K562 (cell line): ENCODE measurements at regions not wholly inside any gene's neighbourhood (a gene's known extent, or its start where the extent isn't known, plus 50 kb on each side); places are given as distances from the start of the nearest gene placed in this dataset.

Experiments
- ATF7 ChIP-seq: fragments of 450-650 bp; IDR thresholded peaks from 2 replicates; pipeline ENCODE4 v1.7.1; 2014; ENCODE audit warnings: mild to moderate bottlenecking, moderate library complexity
- BRCA1 ChIP-seq, 2 experiments: fragments of 450-650 bp in 1 of 2; sonication (generic) in 1 of 2; formaldehyde crosslinking in 1 of 2; IDR thresholded peaks; 2 replicates each; pipeline versions ENCODE4 v1.5.0 to v1.6.1; 2017 to 2020; ENCODE audit warnings: mild to moderate bottlenecking in 1 of 2, missing genetic modification reagents in 1 of 2
- CTCF ChIP-seq, 3 experiments: IDR thresholded peaks in 2 of 3; conservative IDR thresholded peaks in 1 of 3; 2 replicates each; pipeline ENCODE4 v1.5.1; 2011 to 2012; ENCODE audit warnings: low read length in 3 of 3, mild to moderate bottlenecking in 3 of 3, control low read depth in 2 of 3, improper control_type of control experiment in 1 of 3, inconsistent platforms in 1 of 3, low read depth in 1 of 3, mixed read lengths in 1 of 3, moderate library complexity in 1 of 3; ENCODE audit not compliant: insufficient read depth in 2 of 3
- E2F4 ChIP-seq: sonication (generic); formaldehyde crosslinking; IDR thresholded peaks from 2 replicates; pipeline ENCODE4 v1.8.0; 2022; ENCODE audit warnings: mild to moderate bottlenecking, low read depth, missing genetic modification reagents
- EZH2 ChIP-seq: IDR thresholded peaks from 2 replicates; pipeline ENCODE4 v1.6.1; 2012; ENCODE audit warnings: low read depth, mild to moderate bottlenecking, inconsistent platforms, low read length, borderline replicate concordance
- KDM1A ChIP-seq, 2 experiments: fragments of 450-650 bp; IDR thresholded peaks; 2 replicates each; pipeline ENCODE4 v1.6.1; 2016; ENCODE audit warnings: mild to moderate bottlenecking in 2 of 2
- NFYB ChIP-seq: IDR thresholded peaks from 2 replicates; pipeline ENCODE4 v1.6.1; 2011; ENCODE audit warnings: mild to moderate bottlenecking, moderate library complexity; ENCODE audit not compliant: insufficient read length; ENCODE audit errors: extremely low read depth
- PCBP2 ChIP-seq: fragments of 200-400 bp; formaldehyde crosslinking; IDR thresholded peaks from 2 replicates; pipeline ENCODE4 v1.6.1; 2018; ENCODE audit warnings: low read length, low read depth, mild to moderate bottlenecking, moderate library complexity; ENCODE audit not compliant: poor library complexity, severe bottlenecking
- POLR2A ChIP-seq: fragments of 450-650 bp; conservative IDR thresholded peaks from 2 replicates; pipeline ENCODE4 v1.6.1; 2016
- SNIP1 ChIP-seq: fragments of 450-650 bp; IDR thresholded peaks from 2 replicates; pipeline ENCODE4 v1.7.1; 2017; ENCODE audit warnings: low read depth, mild to moderate bottlenecking
- SREBF2 ChIP-seq: sonication (generic); formaldehyde crosslinking; IDR thresholded peaks from 2 replicates; pipeline ENCODE4 v1.4.0; 2020; ENCODE audit warnings: mild to moderate bottlenecking, missing genetic modification reagents
- ZNF354B ChIP-seq: fragments of 250-450 bp; sonication (Bioruptor Pico); IDR thresholded peaks from 2 replicates; pipeline ENCODE4 v1.4.0; 2020
- ZNF408 ChIP-seq: fragments of 250-450 bp; sonication (Bioruptor Pico); IDR thresholded peaks from 2 replicates; pipeline ENCODE4 v1.4.0; 2020; ENCODE audit warnings: low read depth, mild to moderate bottlenecking, moderate library complexity
- TF ChIP-seq, protein P1 (sequence below): sonication (generic); formaldehyde crosslinking; IDR thresholded peaks from 2 replicates; pipeline ENCODE4 v1.8.1; 2022; ENCODE audit warnings: missing genetic modification reagents

DNA sequence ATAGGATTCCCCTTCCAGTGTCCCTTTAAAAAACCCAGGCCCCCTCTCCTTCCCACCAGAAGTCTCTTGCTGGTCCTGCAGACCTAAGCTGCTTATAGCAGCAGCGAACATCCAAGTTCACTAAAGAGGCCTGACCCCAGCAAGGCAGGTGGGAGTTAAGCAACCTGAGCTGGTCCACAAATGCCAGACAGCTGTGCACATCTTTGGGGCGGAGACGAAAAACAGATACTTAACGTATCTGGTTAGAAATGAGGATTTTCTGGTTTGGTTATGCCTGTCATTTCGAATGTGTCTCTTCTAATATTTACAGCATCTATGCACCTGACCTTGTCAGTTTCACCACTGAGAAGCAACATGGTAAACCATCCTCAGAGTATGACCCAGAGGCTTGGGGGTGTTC, 87.8 kb downstream of the SLC2A10 start:
- TF ChIP-seq SNIP1 (no peak), POLR2A (no peak), E2F4 (no peak), BRCA1 (IDR thresholded peaks at IDR 0.05) (no peak), BRCA1 (CRISPR knock-in tag; IDR thresholded peaks at IDR 0.05) (no peak), CTCF (IDR thresholded peaks at IDR 0.05 in 2 of 3, conservative IDR thresholded peaks at IDR 0.05 in 1 of 3; ENCODE audit: insufficient read depth in 2 of 3, low read depth in 1 of 3, low read length in 3 of 3) (no peak), EZH2 (no peak), PCBP2 (no peak), NFYB (no peak), ATF7 (no peak), ZNF408 (CRISPR knock-in tag) (no peak), KDM1A (IDR thresholded peaks at IDR 0.05) (no peak), SREBF2 (CRISPR knock-in tag) (no peak), ZNF354B (no peak)
- TF ChIP-seq, protein P1, sequence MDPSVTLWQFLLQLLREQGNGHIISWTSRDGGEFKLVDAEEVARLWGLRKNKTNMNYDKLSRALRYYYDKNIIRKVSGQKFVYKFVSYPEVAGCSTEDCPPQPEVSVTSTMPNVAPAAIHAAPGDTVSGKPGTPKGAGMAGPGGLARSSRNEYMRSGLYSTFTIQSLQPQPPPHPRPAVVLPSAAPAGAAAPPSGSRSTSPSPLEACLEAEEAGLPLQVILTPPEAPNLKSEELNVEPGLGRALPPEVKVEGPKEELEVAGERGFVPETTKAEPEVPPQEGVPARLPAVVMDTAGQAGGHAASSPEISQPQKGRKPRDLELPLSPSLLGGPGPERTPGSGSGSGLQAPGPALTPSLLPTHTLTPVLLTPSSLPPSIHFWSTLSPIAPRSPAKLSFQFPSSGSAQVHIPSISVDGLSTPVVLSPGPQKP = no peak
